NOMO-1 treated with DMSO at 0.1 percent for 48 hours (cell line): ENCODE measurements at regions not wholly inside any gene's neighbourhood (a gene's known extent, or its start where the extent isn't known, plus 50 kb on each side); places are given as distances from the start of the nearest gene placed in this dataset.
A peak's percentile ranks its signal among the peaks of the same experiment; 100 is the strongest.

Source experiments
- DNase-seq: peaks from one replicate; lab custom pipeline; 2025; ENCODE audit not compliant: unreplicated experiment; lab: John Stamatoyannopoulos, UW

- DNase-seq: no peak
Measured at GRCh38 chr20:50258790-50259483, 68.3 kb downstream of the CEBPB start.

- no peak for DNase-seq
Measured at GRCh38 chr20:50259705-50260478, 69.3 kb downstream of the CEBPB start.

- peak; percentile 58 for DNase-seq
Measured at GRCh38 chr20:50260479-50261221, 70.0 kb downstream of the CEBPB start.

GRCh38 chr20:50261471-50262212, 71.0 kb downstream of the CEBPB start:
- no peak for DNase-seq

GRCh38 chr20:50263831-50264230, 73.2 kb downstream of the CEBPB start:
- DNase-seq: no peak

- DNase-seq: no peak
Measured at GRCh38 chr20:50264534-50265145, 74.0 kb downstream of the CEBPB start.

- no peak for DNase-seq
Measured at GRCh38 chr20:50265245-50265946, 74.8 kb downstream of the CEBPB start.

- DNase-seq: no peak
Measured at GRCh38 chr20:50266293-50267040, 75.8 kb downstream of the CEBPB start.

GRCh38 chr20:50267041-50267865, 76.6 kb downstream of the CEBPB start:
- DNase-seq: no peak

GRCh38 chr20:50267866-50268219, 77.2 kb downstream of the CEBPB start:
- no peak for DNase-seq

- DNase-seq: no peak
Measured at GRCh38 chr20:50269091-50270033, 78.7 kb downstream of the CEBPB start.

- DNase-seq: no peak
Measured at GRCh38 chr20:50270034-50270395, 79.4 kb downstream of the CEBPB start.

GRCh38 chr20:50270569-50270968, 79.9 kb downstream of the CEBPB start:
- DNase-seq: peak; percentile 36

GRCh38 chr20:50271176-50271575, 80.5 kb downstream of the CEBPB start:
- DNase-seq: no peak

GRCh38 chr20:50271612-50272011, 81.0 kb downstream of the CEBPB start:
- DNase-seq: no peak

GRCh38 chr20:50272030-50272723, 81.5 kb downstream of the CEBPB start:
- peak; percentile 23 for DNase-seq
